ENCODE measurements at regions not wholly inside any gene's neighbourhood (a gene's known extent, or its start where the extent isn't known, plus 50 kb on each side); places are given as distances from the start of the nearest gene placed in this dataset.

- no peaks in the 10 kb centered on the region for H3K27me3 Mint-ChIP-seq (ENCODE audit: insufficient read depth, low read depth, poor library complexity)
- H3K27ac Mint-ChIP-seq, result no peak overlapping the region
Measured at GRCh38 chr4:53779025-53779424, 187.7 kb upstream of the LNX1 start.

More at GRCh38 chr4:53779025-53779424, 187.7 kb upstream of the LNX1 start:
- no peaks in the 10 kb centered on the region for H3K36me3 ChIP-seq (ENCODE audit: insufficient read depth)
- no peak overlapping the region for H2AFZ ChIP-seq
- no peaks in the 10 kb centered on the region for H3K27me3 ChIP-seq (ENCODE audit: insufficient read depth)
- no peak overlapping the region for H3K27ac ChIP-seq (ENCODE audit: low read depth)
- H3K36me3 Mint-ChIP-seq (ENCODE audit: low read depth), result no peaks in the 10 kb centered on the region
- H3K4me2 ChIP-seq, result no peak overlapping the region
- TF ChIP-seq ZNF462 (CRISPR knock-in tag; IDR thresholded peaks at IDR 0.05) (no peak), EZH2phosphoT487 (IDR thresholded peaks at IDR 0.05; ENCODE audit: unreplicated experiment) (no peak), STAT1 (IDR thresholded peaks at IDR 0.05; ENCODE audit: unreplicated experiment) (no peak)
- H3F3A ChIP-seq (replicated peaks; ENCODE audit: low read depth), result no peaks in the 10 kb centered on the region
- no peaks in the 10 kb centered on the region for H3K4me1 Mint-ChIP-seq
- no peaks in the 10 kb centered on the region for H3K9me3 Mint-ChIP-seq
- no peaks in the 10 kb centered on the region for H3K4me1 ChIP-seq (ENCODE audit: insufficient read depth)
- no peaks in the 10 kb centered on the region for H3K79me2 ChIP-seq (replicated peaks; ENCODE audit: insufficient read depth)
- no peak overlapping the region for H3K4me3 Mint-ChIP-seq
- no peaks in the 10 kb centered on the region; the same call in 1 of the 2 replicates for H3K9me2 ChIP-seq (ENCODE audit: insufficient read depth)
- DNase-seq (ENCODE audit: low spot score) (no peak), ATAC-seq (no peak)
- H3K4me3 ChIP-seq, result no peak overlapping the region
- no peaks in the 10 kb centered on the region for H4K20me1 ChIP-seq (replicated peaks; ENCODE audit: insufficient read depth)

Measured in GM23338 (cell line).